ENCODE measurements at regions not wholly inside any gene's neighbourhood (a gene's known extent, or its start where the extent isn't known, plus 50 kb on each side); places are given as distances from the start of the nearest gene placed in this dataset.

- no peak for TF ChIP-seq CTCF (IDR thresholded peaks at IDR 0.05; ENCODE audit: poor library complexity)
- TF ChIP-seq EZH2 (IDR thresholded peaks at IDR 0.05; ENCODE audit: borderline replicate concordance) = no peak
- no peak for TF ChIP-seq EZH2phosphoT487 (IDR thresholded peaks at IDR 0.05; ENCODE audit: low read depth, severe bottlenecking, unreplicated experiment)
Measured at GRCh38 chr2:220220009-220220408, 592.6 kb downstream of the SLC4A3 start.

Data from hepatocyte (in vitro differentiated cells).